Transverse colon (tissue), 4 donors: ENCODE measurements at regions not wholly inside any gene's neighbourhood (a gene's known extent, or its start where the extent isn't known, plus 50 kb on each side); places are given as distances from the start of the nearest gene placed in this dataset.
"Not testable (repeated sequence)": the region's sequence is repeated elsewhere in the genome, so short reads cannot be mapped to it uniquely, and the experiment has no call there.

Experiments used
- CTCF ChIP-seq, 5 experiments: fragments of 200-600 bp in 3 of 5; fragments of 450-650 bp in 2 of 5; sonication (generic) in 3 of 5; IDR thresholded peaks; 1 replicate in 2 of 5; 2 replicates in 3 of 5; pipeline ENCODE4 v1.5.1; 2016 to 2017; ENCODE audit warnings: antibody characterized with exemption in 5 of 5, inconsistent platforms in 3 of 5, mild to moderate bottlenecking in 2 of 5, moderate library complexity in 1 of 5
- EP300 ChIP-seq: sonication (generic); formaldehyde crosslinking; IDR thresholded peaks from one replicate; pipeline ENCODE4 v1.6.1; 2017; ENCODE audit warnings: antibody characterized with exemption, low read depth
- POLR2AphosphoS5 ChIP-seq, 3 donors: sonication (generic); formaldehyde crosslinking; IDR thresholded peaks; one replicate each; pipeline ENCODE4 v1.6.1; 2016; ENCODE audit warnings: antibody characterized with exemption in 3 of 3

DNA sequence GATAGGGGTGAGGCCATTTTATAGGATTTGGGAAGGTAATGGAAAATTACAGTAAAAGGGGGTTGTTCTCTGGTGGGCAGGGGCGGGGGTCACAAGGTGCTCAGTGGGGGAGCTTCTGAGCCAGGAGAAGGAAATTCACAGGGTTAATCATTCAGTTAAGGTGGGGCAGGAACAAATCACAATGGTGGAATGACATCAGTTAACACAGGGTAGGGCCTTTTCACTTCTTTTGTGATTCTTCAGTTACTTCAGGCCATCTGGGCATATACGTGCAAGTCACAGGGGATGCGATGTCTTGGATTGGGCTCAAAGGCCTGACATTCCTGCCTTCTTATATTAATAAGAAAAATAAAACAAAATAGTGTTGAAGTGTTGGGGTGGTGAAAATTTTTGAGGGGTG, 181.1 kb upstream of the TRPC7 start:
- TF ChIP-seq CTCF (IDR thresholded peaks at IDR 0.05); EP300; POLR2AphosphoS5 (IDR thresholded peaks at IDR 0.05): not testable (repeated sequence)
